Activated naive CD4-positive, alpha-beta T cell treated with anti-CD3 and anti-CD28 coated beads for 36 hours (primary cell): ENCODE measurements at regions not wholly inside any gene's neighbourhood (a gene's known extent, or its start where the extent isn't known, plus 50 kb on each side); places are given as distances from the start of the nearest gene placed in this dataset.

Source experiments
- CTCF ChIA-PET: fragments of 350-600 bp; sonication (Branson Sonifier 250); formaldehyde crosslinking; loops from one replicate; lab custom pipeline; 2021; ENCODE audit warnings: antibody characterized with exemption; lab: Charles Lee
- DNase-seq: peaks from one replicate; pipeline ENCODE4 v3.0.0-alpha.2; 2020
- H3K27ac Mint-ChIP-seq: one replicate; pipeline ENCODE4 v1.8.0; 2021; ENCODE audit warnings: mild to moderate bottlenecking, mixed read lengths
- H3K27me3 Mint-ChIP-seq: one replicate; pipeline ENCODE4 v1.8.0; 2021; ENCODE audit warnings: low read depth, mixed read lengths
- H3K36me3 Mint-ChIP-seq: one replicate; pipeline ENCODE4 v1.8.0; 2021; ENCODE audit warnings: low read depth, mixed read lengths
- H3K4me1 Mint-ChIP-seq: one replicate; pipeline ENCODE4 v1.8.0; 2021; ENCODE audit warnings: low read depth, mixed read lengths
- H3K4me3 Mint-ChIP-seq: one replicate; pipeline ENCODE4 v1.8.0; 2021; ENCODE audit warnings: mild to moderate bottlenecking, moderate library complexity, mixed read lengths
- H3K9me3 Mint-ChIP-seq: one replicate; pipeline ENCODE4 v1.8.0; 2021; ENCODE audit warnings: mixed read lengths
- intact Hi-C: fragments of 100-400 bp; cut with micrococcal nuclease; formaldehyde crosslinking; loops from one replicate; pipeline ENCODE4 v1.15.1; 2023

DNA sequence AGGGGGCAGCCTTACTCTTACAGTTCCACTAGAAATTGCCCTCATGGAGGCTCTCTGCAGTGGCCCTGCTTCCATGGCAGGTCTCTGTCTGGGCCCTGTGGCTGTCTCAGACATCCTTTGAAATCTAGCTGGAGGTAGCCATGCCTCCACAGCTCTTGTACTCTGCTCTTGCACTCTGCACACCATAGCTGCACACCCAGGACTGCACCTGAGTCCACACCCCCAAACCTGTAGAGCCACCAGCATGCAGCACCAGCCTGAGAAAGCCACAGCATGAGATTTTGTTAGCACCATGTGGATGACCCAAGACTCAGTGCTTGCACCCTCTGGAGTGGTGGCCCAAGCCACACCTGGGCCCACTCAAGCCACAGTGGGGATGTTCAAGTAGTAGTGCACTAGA is 376.2 kb upstream of the RND3 start:
- CTCF ChIA-PET, result interaction anchor here (0.6 kb wide), 1 partner anchor 1383 kb away, joined by 3 read pairs; no protein-coding TSS in a partner anchor
- intact Hi-C loops, result no loop called here
- Mint-ChIP-seq H3K27ac (no peak overlapping the region), H3K9me3 (peaks cover 8% of the 10 kb centered on the region), H3K4me1 (no peaks in the 10 kb centered on the region), H3K4me3 (no peak overlapping the region), H3K27me3 (peaks cover 4% of the 10 kb centered on the region), H3K36me3 (no peaks in the 10 kb centered on the region)
- DNase-seq, result no peak

DNA sequence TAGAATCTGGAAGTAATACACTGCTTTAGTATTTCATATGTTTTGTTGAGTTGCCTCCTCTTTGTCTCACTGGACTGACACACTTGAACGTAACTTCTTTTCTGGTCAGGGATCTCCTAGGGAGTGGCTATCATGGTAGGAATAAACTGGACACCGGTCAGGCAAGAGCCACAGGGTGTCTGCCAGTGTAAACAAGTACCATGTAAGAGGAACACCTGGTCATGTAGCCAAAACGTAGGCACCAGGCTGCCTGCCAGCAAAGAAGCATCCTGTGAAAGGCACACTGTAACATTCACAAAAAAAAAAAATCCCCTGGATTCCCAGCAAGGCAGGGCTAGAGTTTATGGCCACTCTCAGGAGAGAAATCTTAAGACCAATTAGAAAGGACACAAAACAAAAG is 372.8 kb upstream of the RND3 start:
- no peak overlapping the region for H3K4me3 Mint-ChIP-seq
- no peaks in the 10 kb centered on the region for H3K4me1 Mint-ChIP-seq
- intact Hi-C loops, result no loop called here
- H3K27ac Mint-ChIP-seq, result no peak overlapping the region
- no peaks in the 10 kb centered on the region for H3K36me3 Mint-ChIP-seq
- peaks cover 8% of the 10 kb centered on the region for H3K9me3 Mint-ChIP-seq
- H3K27me3 Mint-ChIP-seq, result peaks cover 4% of the 10 kb centered on the region
- DNase-seq, result no peak
- CTCF ChIA-PET, result interaction anchor here (0.7 kb wide), 1 partner anchor 1727 kb away, joined by 4 read pairs; no protein-coding TSS in a partner anchor

DNA sequence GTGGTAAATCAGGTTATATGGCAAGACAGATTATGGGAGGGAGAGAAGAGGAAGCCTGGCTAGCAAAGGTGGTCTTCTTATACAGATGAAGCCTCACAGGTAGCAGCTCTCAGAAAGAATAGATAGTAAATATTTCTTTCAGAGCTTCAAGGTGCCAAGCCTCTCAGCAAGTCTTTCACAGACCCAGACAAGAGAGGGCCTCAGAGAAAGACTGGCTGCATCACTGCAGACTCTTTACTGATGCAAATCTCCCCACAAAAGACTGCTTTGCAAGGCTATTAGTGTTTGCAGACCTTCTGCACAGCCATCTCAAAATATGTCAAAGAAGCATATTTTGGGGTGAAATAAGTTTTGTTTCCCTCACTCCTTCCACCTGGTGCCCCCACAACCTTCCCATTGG is 372.4 kb upstream of the RND3 start:
- Mint-ChIP-seq H3K36me3 (no peaks in the 10 kb centered on the region), H3K9me3 (peaks cover 6% of the 10 kb centered on the region), H3K27me3 (peaks cover 4% of the 10 kb centered on the region), H3K27ac (no peak overlapping the region), H3K4me3 (no peak overlapping the region), H3K4me1 (no peaks in the 10 kb centered on the region)
- no peak for DNase-seq
- intact Hi-C loops, result no loop called here
- CTCF ChIA-PET, result no interaction called here

DNA sequence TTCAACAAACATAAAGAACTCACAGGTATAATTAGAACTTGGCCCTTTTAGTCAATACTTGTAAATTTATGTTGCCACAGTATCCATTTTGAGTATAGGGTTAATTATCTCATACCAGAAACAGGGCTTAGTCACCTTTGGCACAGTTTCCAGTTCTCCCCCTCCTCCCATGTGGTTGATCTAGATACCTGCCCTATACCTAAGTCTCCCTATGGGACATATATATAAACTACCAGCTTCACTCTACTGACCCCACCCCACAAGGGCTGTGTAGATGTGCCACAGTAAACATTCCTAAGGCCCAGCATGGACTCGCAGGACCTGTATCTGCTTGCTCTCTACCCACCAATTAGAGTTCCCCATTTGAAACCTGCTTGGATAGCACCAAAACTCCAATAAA is 371.7 kb upstream of the RND3 start:
- intact Hi-C loops, result no loop called here
- H3K4me3 Mint-ChIP-seq, result no peak overlapping the region
- H3K36me3 Mint-ChIP-seq, result no peaks in the 10 kb centered on the region
- no peaks in the 10 kb centered on the region for H3K9me3 Mint-ChIP-seq
- peaks cover 4% of the 10 kb centered on the region for H3K27me3 Mint-ChIP-seq
- H3K27ac Mint-ChIP-seq, result no peak overlapping the region
- H3K4me1 Mint-ChIP-seq, result no peaks in the 10 kb centered on the region
- CTCF ChIA-PET, result no interaction called here
- DNase-seq, result no peak

DNA sequence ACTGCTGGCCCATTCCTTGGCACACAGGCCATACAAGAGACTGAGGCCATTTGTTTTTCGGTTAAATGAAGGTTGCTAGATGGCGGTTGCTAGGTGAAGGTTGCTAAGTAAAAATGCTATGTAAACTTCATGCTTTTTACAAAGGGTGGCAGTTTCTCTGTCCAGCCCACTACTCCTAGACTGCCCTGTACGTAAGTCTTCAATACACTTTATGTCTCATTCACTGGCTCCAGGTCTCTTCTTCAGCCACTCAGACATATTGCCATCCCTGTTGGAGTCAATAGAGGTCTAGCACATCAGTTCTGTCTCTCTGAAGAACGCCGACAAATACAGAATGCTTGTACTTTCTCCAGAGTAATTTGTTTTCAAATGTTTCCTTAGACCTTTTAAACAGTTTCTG is 370.9 kb upstream of the RND3 start:
- no peak overlapping the region for H3K27ac Mint-ChIP-seq
- H3K9me3 Mint-ChIP-seq, result no peaks in the 10 kb centered on the region
- no peak overlapping the region for H3K4me3 Mint-ChIP-seq
- CTCF ChIA-PET, result no interaction called here
- DNase-seq, result no peak
- no peaks in the 10 kb centered on the region for H3K36me3 Mint-ChIP-seq
- peaks cover 4% of the 10 kb centered on the region for H3K27me3 Mint-ChIP-seq
- intact Hi-C loops, result no loop called here
- H3K4me1 Mint-ChIP-seq, result no peaks in the 10 kb centered on the region

DNA sequence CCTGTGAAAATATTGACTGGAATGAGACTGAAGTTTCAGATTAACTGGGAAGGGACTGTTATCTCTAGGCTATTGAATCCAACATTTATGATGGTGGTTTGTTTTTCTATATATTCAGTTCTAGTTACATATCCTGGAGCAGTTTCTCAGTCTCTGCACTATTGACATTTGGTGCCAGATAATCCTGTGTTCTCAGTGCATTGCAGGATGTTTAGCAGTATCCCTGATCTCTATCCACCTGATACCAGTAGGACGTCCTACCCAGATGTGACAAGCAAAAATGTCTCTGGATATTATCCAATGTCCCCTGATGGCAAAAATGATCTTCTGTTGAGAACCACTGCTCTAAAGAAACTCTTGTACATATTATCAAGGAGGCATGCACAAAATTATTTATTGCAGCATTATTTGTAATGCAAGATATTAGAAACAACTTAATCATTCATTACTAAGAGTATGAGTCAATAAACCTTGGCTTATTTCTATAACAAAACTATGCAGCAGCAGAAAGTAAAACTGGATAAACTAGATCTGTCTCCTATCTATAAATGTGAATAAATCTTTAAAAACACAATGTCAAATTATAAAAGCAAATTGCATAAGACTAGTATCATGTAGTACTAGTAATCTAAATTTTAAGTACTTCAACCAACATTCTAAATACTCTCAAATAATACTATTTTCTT is 369.3 kb upstream of the RND3 start:
- Mint-ChIP-seq H3K4me3 (no peak overlapping the region), H3K27ac (no peak overlapping the region), H3K36me3 (no peaks in the 10 kb centered on the region), H3K4me1 (no peaks in the 10 kb centered on the region), H3K27me3 (peaks cover 4% of the 10 kb centered on the region), H3K9me3 (no peaks in the 10 kb centered on the region)
- CTCF ChIA-PET, result no interaction called here
- no peak for DNase-seq
- intact Hi-C loops, result no loop called here

DNA sequence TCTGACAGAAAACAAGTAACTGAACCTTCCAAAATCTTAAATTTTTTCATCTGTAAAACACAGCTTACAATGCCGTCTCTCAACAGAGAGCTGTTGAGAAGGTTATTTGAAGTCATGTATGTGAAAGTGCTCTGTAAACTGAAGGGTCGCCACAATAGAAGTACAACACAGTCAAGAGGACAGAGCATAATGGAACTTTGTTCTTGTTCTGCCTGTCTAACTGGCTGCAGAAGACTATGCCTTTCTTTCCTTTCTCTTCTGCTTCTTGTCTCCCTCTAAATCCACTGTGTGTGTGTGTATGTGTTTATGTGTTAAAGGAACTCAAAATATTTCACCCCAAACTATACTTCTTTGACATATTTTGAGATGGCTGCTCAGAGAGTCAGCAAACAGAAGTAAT is 365.8 kb upstream of the RND3 start:
- CTCF ChIA-PET, result no interaction called here
- Mint-ChIP-seq H3K4me3 (no peak overlapping the region), H3K4me1 (no peaks in the 10 kb centered on the region), H3K27ac (no peak overlapping the region), H3K27me3 (peaks cover 9% of the 10 kb centered on the region), H3K36me3 (no peaks in the 10 kb centered on the region), H3K9me3 (no peaks in the 10 kb centered on the region)
- DNase-seq, result no peak
- intact Hi-C loops, result no loop called here

DNA sequence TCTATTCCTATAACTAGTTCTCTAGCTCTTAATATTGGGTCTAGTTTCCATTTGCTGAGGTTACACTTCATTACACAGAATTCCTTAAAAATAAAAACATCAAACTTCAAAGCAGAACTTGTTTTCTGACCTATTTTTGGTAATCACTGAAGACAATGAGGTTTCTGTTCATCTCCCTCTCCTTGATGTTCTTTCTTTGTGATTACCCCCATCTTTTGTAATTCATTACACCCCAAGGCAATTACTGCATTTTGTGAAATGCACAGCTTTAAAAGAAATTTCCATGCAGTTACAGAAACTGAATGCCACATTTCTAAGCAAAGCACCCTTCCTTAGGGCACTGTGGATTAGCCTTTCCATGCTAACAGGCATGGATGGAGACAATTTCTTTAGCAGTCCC is 363.2 kb upstream of the RND3 start:
- DNase-seq, result no peak
- Mint-ChIP-seq H3K4me1 (no peaks in the 10 kb centered on the region), H3K27ac (no peak overlapping the region), H3K9me3 (no peaks in the 10 kb centered on the region), H3K4me3 (no peak overlapping the region), H3K27me3 (peaks cover 14% of the 10 kb centered on the region), H3K36me3 (no peaks in the 10 kb centered on the region)
- intact Hi-C loops, result no loop called here
- CTCF ChIA-PET, result no interaction called here

DNA sequence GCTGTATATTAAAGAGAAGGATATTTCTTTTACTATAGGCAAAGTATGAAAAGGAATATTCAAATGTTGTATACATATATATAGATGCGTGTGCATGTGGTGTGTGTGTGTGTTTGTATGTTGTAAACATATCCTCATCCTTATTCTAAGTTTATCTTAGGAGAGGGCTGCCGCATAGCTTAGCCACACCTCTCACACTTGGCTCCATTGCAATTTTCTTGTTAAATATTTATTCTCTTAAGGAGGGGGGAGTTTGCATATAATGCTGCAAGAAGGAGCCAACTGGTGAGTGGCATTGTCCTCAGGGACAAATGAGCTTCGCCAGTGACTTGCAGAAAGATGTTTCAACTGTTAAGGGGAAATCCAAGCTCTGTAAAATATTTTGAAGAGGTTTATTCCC is 360.1 kb upstream of the RND3 start:
- Mint-ChIP-seq H3K4me1 (no peaks in the 10 kb centered on the region), H3K4me3 (no peak overlapping the region), H3K27me3 (peaks cover 17% of the 10 kb centered on the region), H3K36me3 (no peaks in the 10 kb centered on the region), H3K9me3 (no peaks in the 10 kb centered on the region), H3K27ac (no peak overlapping the region)
- intact Hi-C loops, result no loop called here
- CTCF ChIA-PET, result no interaction called here
- DNase-seq, result no peak

DNA sequence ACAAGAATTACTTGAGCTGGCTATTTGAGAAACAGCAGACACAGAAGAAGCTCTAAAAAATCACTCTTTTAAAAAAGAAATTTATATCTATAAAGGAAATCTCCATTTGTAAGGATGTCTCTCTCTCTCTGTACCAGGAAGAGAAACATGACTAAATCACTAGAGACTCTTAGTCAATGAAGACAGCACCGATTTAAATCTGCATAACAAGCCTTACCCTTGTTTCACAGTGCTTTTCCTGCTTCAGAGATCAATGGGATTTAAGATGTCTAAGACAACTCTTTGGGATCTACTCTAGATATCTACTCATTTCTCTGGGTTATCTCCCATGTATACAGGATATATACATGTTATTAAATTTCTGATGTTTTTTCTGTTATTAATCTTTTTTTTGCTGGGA is 359.2 kb upstream of the RND3 start:
- no peak for DNase-seq
- no peak overlapping the region for H3K27ac Mint-ChIP-seq
- intact Hi-C loops, result no loop called here

DNA sequence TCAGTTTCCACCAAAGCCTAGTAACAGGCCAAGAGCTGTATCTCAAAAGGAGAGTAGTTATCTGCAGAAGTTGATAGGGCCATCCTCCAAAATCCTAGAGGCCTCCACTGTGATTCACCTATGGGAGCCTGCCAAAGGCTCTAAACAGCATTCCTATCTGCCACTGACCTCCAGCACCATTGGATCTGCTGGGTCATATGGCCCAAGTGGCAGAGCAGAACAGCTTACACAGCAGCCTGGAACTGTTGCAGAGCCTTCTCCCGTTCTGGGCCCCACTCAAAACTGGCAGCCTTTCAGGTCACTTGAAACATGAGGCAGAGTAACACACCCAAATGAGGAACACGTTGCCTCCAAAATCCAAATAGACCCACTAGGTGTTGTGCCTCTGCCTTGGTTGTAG is 345.2 kb upstream of the RND3 start:
- Mint-ChIP-seq H3K36me3 (no peaks in the 10 kb centered on the region), H3K4me1 (no peaks in the 10 kb centered on the region), H3K4me3 (no peak overlapping the region), H3K27ac (no peak overlapping the region), H3K9me3 (no peaks in the 10 kb centered on the region), H3K27me3 (no peaks in the 10 kb centered on the region)
- CTCF ChIA-PET, result no interaction called here
- intact Hi-C loops, result no loop called here
- no peak for DNase-seq

More for the DNA sequence above, 359.2 kb upstream of the RND3 start:
- no peak overlapping the region for H3K4me3 Mint-ChIP-seq
- H3K27me3 Mint-ChIP-seq, result peaks cover 17% of the 10 kb centered on the region
- no peaks in the 10 kb centered on the region for H3K36me3 Mint-ChIP-seq
- no peaks in the 10 kb centered on the region for H3K9me3 Mint-ChIP-seq
- no peaks in the 10 kb centered on the region for H3K4me1 Mint-ChIP-seq
- CTCF ChIA-PET, result no interaction called here

DNA sequence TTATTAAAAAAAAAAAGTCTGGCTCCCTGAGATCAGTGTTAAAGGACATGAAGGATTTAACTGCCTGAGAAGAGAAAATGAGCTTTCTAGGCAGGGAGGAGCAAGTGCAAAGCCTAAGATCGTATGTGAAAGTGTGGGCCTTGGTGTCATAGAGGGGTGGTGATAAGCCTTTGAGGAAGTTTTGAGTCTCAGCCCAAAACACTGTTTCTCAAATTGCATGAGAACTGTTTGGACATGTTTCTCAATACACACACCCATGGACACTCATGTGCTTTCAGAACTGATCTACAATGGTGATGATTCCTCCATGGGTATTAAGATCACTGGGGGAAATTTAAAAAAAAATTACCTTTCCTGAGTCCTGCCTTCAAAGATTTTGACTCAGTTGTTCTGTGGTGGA is 336.7 kb upstream of the RND3 start:
- H3K9me3 Mint-ChIP-seq, result no peaks in the 10 kb centered on the region
- no peak overlapping the region for H3K27ac Mint-ChIP-seq
- CTCF ChIA-PET, result interaction anchor here (0.7 kb wide), 1 partner anchor 13 kb away, joined by 4 read pairs; no protein-coding TSS in a partner anchor
- no peak for DNase-seq
- H3K4me1 Mint-ChIP-seq, result no peaks in the 10 kb centered on the region
- intact Hi-C loops, result no loop called here
- no peaks in the 10 kb centered on the region for H3K36me3 Mint-ChIP-seq
- peaks cover under 1% of the 10 kb centered on the region for H3K27me3 Mint-ChIP-seq
- H3K4me3 Mint-ChIP-seq, result no peak overlapping the region

DNA sequence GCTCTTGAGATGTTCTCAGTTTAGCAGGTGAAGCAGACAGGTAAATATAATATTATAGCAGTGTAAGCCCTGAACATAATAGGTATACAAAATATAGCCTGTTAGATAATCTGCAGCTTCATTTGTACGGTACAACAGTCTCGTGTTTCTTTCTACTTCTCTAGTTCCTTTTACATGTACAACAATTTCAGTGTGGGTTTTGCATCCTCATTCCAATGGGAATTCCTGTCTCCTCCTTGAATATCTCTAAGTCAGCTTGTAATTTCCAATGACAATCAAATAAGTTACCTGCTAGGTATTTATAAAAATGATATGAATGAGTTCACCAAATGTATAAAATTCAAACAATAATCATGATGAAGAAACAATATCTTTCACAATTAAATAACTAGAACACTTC is 330.0 kb upstream of the RND3 start:
- Mint-ChIP-seq H3K27ac (no peak overlapping the region), H3K4me1 (no peaks in the 10 kb centered on the region), H3K36me3 (no peaks in the 10 kb centered on the region), H3K4me3 (no peak overlapping the region), H3K27me3 (peaks cover 2% of the 10 kb centered on the region), H3K9me3 (no peaks in the 10 kb centered on the region)
- DNase-seq, result no peak
- CTCF ChIA-PET, result no interaction called here
- intact Hi-C loops, result no loop called here
